ENCODE measurements at regions not wholly inside any gene's neighbourhood (a gene's known extent, or its start where the extent isn't known, plus 50 kb on each side); places are given as distances from the start of the nearest gene placed in this dataset.

DNA sequence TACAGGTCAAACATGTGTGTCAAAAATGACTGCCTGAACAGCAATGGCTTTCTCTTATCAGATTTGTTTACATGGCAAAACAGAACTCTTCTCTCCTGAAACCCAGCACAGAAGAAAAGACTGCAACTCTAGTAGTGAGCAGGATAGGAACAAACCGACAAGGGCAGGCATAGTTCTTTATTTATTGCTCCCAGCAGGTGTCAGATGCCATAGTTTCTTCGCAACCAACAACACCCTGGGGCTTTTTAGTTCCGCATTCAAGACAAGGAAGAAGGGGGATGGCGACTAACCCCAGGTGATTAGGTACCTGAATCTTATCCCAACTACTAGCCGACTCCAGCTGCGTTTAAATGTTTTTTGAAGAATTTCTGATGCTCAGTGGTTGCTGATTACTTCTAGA is 367.5 kb upstream of the FIGN start:
- TF ChIP-seq CTCF (IDR thresholded peaks at IDR 0.05; ENCODE audit: insufficient read depth, low read depth, low read length) = no peak
- H3K4me3 ChIP-seq (ENCODE audit: low read depth, low read length) = no peak overlapping the region
- no peak for DNase-seq (ENCODE audit: low read depth)

DNA sequence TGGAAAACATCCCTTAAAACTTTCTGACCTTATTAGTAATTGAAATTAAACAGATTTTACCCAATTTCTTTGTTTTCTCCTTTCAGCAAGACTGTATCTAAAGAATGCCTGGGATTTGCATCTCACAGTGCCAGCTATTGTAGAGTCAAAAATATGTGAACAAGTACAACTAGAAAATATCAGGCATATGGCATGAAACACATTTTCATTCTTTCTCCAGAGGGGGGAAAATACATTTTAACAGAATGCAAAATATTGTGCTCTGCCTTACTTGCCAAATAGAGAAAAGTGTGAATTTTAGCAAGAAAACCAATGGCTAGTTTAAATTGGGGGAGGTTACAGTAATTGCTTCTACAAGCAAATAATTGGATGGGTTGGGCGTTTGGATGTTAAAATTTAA is 366.6 kb upstream of the FIGN start:
- no peak overlapping the region for H3K4me3 ChIP-seq (ENCODE audit: low read depth, low read length)
- DNase-seq (ENCODE audit: low read depth) = no peak
- TF ChIP-seq CTCF (IDR thresholded peaks at IDR 0.05; ENCODE audit: insufficient read depth, low read depth, low read length) = no peak

DNA sequence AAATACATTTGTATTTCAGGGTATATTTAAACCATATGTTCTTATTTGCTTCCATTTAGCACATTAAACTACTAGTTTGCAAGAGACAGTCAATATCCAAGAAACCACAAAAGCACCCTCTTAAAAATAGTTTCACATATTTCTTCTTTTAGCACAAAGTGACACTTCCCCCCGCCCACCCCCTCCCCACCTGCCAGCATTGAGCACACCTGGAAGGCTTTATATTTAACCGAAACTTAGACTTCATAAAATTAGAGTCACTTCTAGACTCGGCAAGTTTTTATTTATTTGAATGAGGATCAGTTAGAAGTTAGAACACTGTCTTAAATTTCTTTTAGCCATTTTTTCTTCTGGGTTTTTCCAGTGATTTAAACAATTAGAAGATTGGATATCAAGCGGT is 355.9 kb upstream of the FIGN start:
- no peak for TF ChIP-seq CTCF (IDR thresholded peaks at IDR 0.05; ENCODE audit: insufficient read depth, low read depth, low read length)
- DNase-seq (ENCODE audit: low read depth) = no peak
- no peak overlapping the region for H3K4me3 ChIP-seq (ENCODE audit: low read depth, low read length)

- no peak for TF ChIP-seq CTCF (IDR thresholded peaks at IDR 0.05; ENCODE audit: insufficient read depth, low read depth, low read length)
- H3K4me3 ChIP-seq (ENCODE audit: low read depth, low read length) = no peak overlapping the region
- DNase-seq (ENCODE audit: low read depth) = no peak
These were observed 354.7 kb upstream of the FIGN start for GRCh38 chr2:164090533-164090932.

GRCh38 chr2:164084066-164084465 is 348.3 kb upstream of the FIGN start:
- no peak for DNase-seq (ENCODE audit: low read depth)
- no peak overlapping the region for H3K4me3 ChIP-seq (ENCODE audit: low read depth, low read length)
- no peak for TF ChIP-seq CTCF (IDR thresholded peaks at IDR 0.05; ENCODE audit: insufficient read depth, low read depth, low read length)

GRCh38 chr2:164080486-164080885 is 344.7 kb upstream of the FIGN start:
- TF ChIP-seq CTCF (IDR thresholded peaks at IDR 0.05; ENCODE audit: insufficient read depth, low read depth, low read length) = no peak
- no peak overlapping the region for H3K4me3 ChIP-seq (ENCODE audit: low read depth, low read length)
- no peak for DNase-seq (ENCODE audit: low read depth)

GRCh38 chr2:164079258-164079657 is 343.4 kb upstream of the FIGN start:
- H3K4me3 ChIP-seq (ENCODE audit: low read depth, low read length) = no peak overlapping the region
- no peak for DNase-seq (ENCODE audit: low read depth)
- no peak for TF ChIP-seq CTCF (IDR thresholded peaks at IDR 0.05; ENCODE audit: insufficient read depth, low read depth, low read length)
